ENCODE measurements at regions not wholly inside any gene's neighbourhood (a gene's known extent, or its start where the extent isn't known, plus 50 kb on each side); places are given as distances from the start of the nearest gene placed in this dataset.

GRCh38 chr1:163981500-163982030 lies 577.4 kb upstream of the PBX1 start:
- Histone ChIP-seq H3K4me1 (ENCODE audit: insufficient read depth, low read length) (no peaks in the 10 kb centered on the region), H4K20me1 (ENCODE audit: insufficient read depth, low read length) (no peaks in the 10 kb centered on the region), H3K79me2 (ENCODE audit: insufficient read depth, low read length) (no peaks in the 10 kb centered on the region), H3K4me2 (ENCODE audit: low read length) (no peak overlapping the region), H3K36me3 (ENCODE audit: insufficient read depth, low read length) (no peaks in the 10 kb centered on the region), H2AFZ (ENCODE audit: low read depth, low read length) (no peak overlapping the region), H3K9me3 (ENCODE audit: insufficient read depth, low read depth, low read length) (no peaks in the 10 kb centered on the region), H3K9ac (ENCODE audit: low read length) (no peak overlapping the region), H3K27ac (ENCODE audit: low read depth, low read length) (no peak overlapping the region), H3K27me3 (ENCODE audit: insufficient read depth, low read length) (no peaks in the 10 kb centered on the region), H3K4me3 (ENCODE audit: insufficient read depth, low read depth, low read length) (no peak overlapping the region)
- H3K27ac Mint-ChIP-seq (ENCODE audit: unreplicated experiment), result no peak overlapping the region
- FAIRE-seq (no peak), DNase-seq (ENCODE audit: low read depth) (no peak)
- no peak for TF ChIP-seq EZH2 (IDR thresholded peaks at IDR 0.05; ENCODE audit: insufficient read depth, low read length)
- TF ChIP-seq, protein P1, sequence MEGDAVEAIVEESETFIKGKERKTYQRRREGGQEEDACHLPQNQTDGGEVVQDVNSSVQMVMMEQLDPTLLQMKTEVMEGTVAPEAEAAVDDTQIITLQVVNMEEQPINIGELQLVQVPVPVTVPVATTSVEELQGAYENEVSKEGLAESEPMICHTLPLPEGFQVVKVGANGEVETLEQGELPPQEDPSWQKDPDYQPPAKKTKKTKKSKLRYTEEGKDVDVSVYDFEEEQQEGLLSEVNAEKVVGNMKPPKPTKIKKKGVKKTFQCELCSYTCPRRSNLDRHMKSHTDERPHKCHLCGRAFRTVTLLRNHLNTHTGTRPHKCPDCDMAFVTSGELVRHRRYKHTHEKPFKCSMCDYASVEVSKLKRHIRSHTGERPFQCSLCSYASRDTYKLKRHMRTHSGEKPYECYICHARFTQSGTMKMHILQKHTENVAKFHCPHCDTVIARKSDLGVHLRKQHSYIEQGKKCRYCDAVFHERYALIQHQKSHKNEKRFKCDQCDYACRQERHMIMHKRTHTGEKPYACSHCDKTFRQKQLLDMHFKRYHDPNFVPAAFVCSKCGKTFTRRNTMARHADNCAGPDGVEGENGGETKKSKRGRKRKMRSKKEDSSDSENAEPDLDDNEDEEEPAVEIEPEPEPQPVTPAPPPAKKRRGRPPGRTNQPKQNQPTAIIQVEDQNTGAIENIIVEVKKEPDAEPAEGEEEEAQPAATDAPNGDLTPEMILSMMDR (IDR thresholded peaks at IDR 0.05; ENCODE audit: insufficient read depth, low read depth, low read length), result no peak
- no peaks in the 10 kb centered on the region for H3K36me3 Mint-ChIP-seq (ENCODE audit: low read depth, unreplicated experiment)
- H3K4me1 Mint-ChIP-seq (ENCODE audit: low read depth, unreplicated experiment), result no peaks in the 10 kb centered on the region
- H3K4me3 Mint-ChIP-seq (ENCODE audit: unreplicated experiment), result no peak overlapping the region
- peaks cover 5% of the 10 kb centered on the region for H3K9me3 Mint-ChIP-seq (ENCODE audit: unreplicated experiment)
- H3K27me3 Mint-ChIP-seq (ENCODE audit: low read depth, unreplicated experiment), result no peaks in the 10 kb centered on the region

DNA sequence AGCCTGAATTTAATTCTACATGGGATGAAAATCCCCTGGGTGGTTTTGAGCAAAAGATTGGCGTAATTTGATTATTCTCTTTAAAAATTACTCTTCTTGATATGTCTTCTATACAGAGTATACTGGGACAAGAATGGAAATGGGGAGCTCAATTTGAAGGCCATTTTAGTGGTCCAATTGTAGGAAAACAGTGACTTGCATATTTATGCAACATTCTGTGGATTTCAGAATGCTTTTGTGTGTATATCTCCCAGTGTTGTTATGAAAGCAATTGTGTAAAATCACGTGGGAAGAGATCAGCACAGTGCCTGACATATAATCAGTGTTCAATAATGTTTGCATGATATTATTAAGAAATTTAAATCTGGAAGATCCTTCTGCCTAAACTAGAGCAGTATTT lies 575.9 kb upstream of the PBX1 start:
- Histone ChIP-seq H3K27me3 (ENCODE audit: insufficient read depth, low read length) (no peaks in the 10 kb centered on the region), H4K20me1 (ENCODE audit: insufficient read depth, low read length) (no peaks in the 10 kb centered on the region), H3K9me3 (ENCODE audit: insufficient read depth, low read depth, low read length) (no peaks in the 10 kb centered on the region), H3K36me3 (ENCODE audit: insufficient read depth, low read length) (no peaks in the 10 kb centered on the region), H2AFZ (ENCODE audit: low read depth, low read length) (no peak overlapping the region), H3K9ac (ENCODE audit: low read length) (no peak overlapping the region), H3K4me3 (ENCODE audit: insufficient read depth, low read depth, low read length) (no peak overlapping the region), H3K79me2 (ENCODE audit: insufficient read depth, low read length) (no peaks in the 10 kb centered on the region), H3K4me2 (ENCODE audit: low read length) (no peak overlapping the region), H3K27ac (ENCODE audit: low read depth, low read length) (no peak overlapping the region), H3K4me1 (ENCODE audit: insufficient read depth, low read length) (no peaks in the 10 kb centered on the region)
- H3K4me1 Mint-ChIP-seq (ENCODE audit: low read depth, unreplicated experiment), result no peaks in the 10 kb centered on the region
- no peak overlapping the region for H3K4me3 Mint-ChIP-seq (ENCODE audit: unreplicated experiment)
- no peaks in the 10 kb centered on the region for H3K36me3 Mint-ChIP-seq (ENCODE audit: low read depth, unreplicated experiment)
- DNase-seq (ENCODE audit: low read depth), result no peak
- H3K27me3 Mint-ChIP-seq (ENCODE audit: low read depth, unreplicated experiment), result no peaks in the 10 kb centered on the region
- no peak overlapping the region for H3K27ac Mint-ChIP-seq (ENCODE audit: unreplicated experiment)
- TF ChIP-seq, protein P1 (IDR thresholded peaks at IDR 0.05; ENCODE audit: insufficient read depth, low read depth, low read length), result no peak
- TF ChIP-seq EZH2 (IDR thresholded peaks at IDR 0.05; ENCODE audit: insufficient read depth, low read length), result no peak
- peaks cover 2% of the 10 kb centered on the region for H3K9me3 Mint-ChIP-seq (ENCODE audit: unreplicated experiment)
- no peak for FAIRE-seq

- TF ChIP-seq EZH2 (IDR thresholded peaks at IDR 0.05; ENCODE audit: insufficient read depth, low read length), result no peak
- TF ChIP-seq, protein P1 (IDR thresholded peaks at IDR 0.05; ENCODE audit: insufficient read depth, low read depth, low read length), result no peak
- Histone ChIP-seq H3K27me3 (ENCODE audit: insufficient read depth, low read length) (no peaks in the 10 kb centered on the region), H3K4me3 (ENCODE audit: insufficient read depth, low read depth, low read length) (no peak overlapping the region), H3K79me2 (ENCODE audit: insufficient read depth, low read length) (no peaks in the 10 kb centered on the region), H3K9me3 (ENCODE audit: insufficient read depth, low read depth, low read length) (no peaks in the 10 kb centered on the region), H2AFZ (ENCODE audit: low read depth, low read length) (no peak overlapping the region), H3K9ac (ENCODE audit: low read length) (no peak overlapping the region), H3K4me1 (ENCODE audit: insufficient read depth, low read length) (no peaks in the 10 kb centered on the region), H3K27ac (ENCODE audit: low read depth, low read length) (no peak overlapping the region), H4K20me1 (ENCODE audit: insufficient read depth, low read length) (no peaks in the 10 kb centered on the region), H3K36me3 (ENCODE audit: insufficient read depth, low read length) (no peaks in the 10 kb centered on the region), H3K4me2 (ENCODE audit: low read length) (no peak overlapping the region)
- H3K9me3 Mint-ChIP-seq (ENCODE audit: unreplicated experiment), result no peaks in the 10 kb centered on the region
- H3K4me3 Mint-ChIP-seq (ENCODE audit: unreplicated experiment), result no peak overlapping the region
- no peaks in the 10 kb centered on the region for H3K4me1 Mint-ChIP-seq (ENCODE audit: low read depth, unreplicated experiment)
- no peaks in the 10 kb centered on the region for H3K27me3 Mint-ChIP-seq (ENCODE audit: low read depth, unreplicated experiment)
- no peak for FAIRE-seq
- no peaks in the 10 kb centered on the region for H3K36me3 Mint-ChIP-seq (ENCODE audit: low read depth, unreplicated experiment)
- no peak overlapping the region for H3K27ac Mint-ChIP-seq (ENCODE audit: unreplicated experiment)
- DNase-seq (ENCODE audit: low read depth), result no peak
Measured at GRCh38 chr1:163985700-163986099, 573.3 kb upstream of the PBX1 start.

Data from astrocyte (in vitro differentiated cells and primary cell).